ENCODE measurements at regions not wholly inside any gene's neighbourhood (a gene's known extent, or its start where the extent isn't known, plus 50 kb on each side); places are given as distances from the start of the nearest gene placed in this dataset.

- no peak for DNase-seq
- H3K4me1 ChIP-seq = no peaks in the 10 kb centered on the region
- no peak for TF ChIP-seq CTCF (IDR thresholded peaks at IDR 0.05; ENCODE audit: low read depth, low read length)
- H3K27me3 ChIP-seq = no peaks in the 10 kb centered on the region
- no peaks in the 10 kb centered on the region for H3K9me3 ChIP-seq
- no peaks in the 10 kb centered on the region for H3K36me3 ChIP-seq
- no peak overlapping the region for H3K4me3 ChIP-seq (ENCODE audit: low read depth, low read length)
These were observed 309.7 kb upstream of the MTNR1B start for GRCh38 chr11:92659793-92660192.

GRCh38 chr11:92662601-92663360 lies 306.7 kb upstream of the MTNR1B start:
- no peaks in the 10 kb centered on the region for H3K36me3 ChIP-seq
- TF ChIP-seq CTCF (IDR thresholded peaks at IDR 0.05; ENCODE audit: low read depth, low read length) = no peak
- DNase-seq = no peak
- H3K4me3 ChIP-seq (ENCODE audit: low read depth, low read length) = no peak overlapping the region
- no peaks in the 10 kb centered on the region for H3K4me1 ChIP-seq
- H3K9me3 ChIP-seq = no peaks in the 10 kb centered on the region
- H3K27me3 ChIP-seq = no peaks in the 10 kb centered on the region

GRCh38 chr11:92663539-92663938 lies 305.9 kb upstream of the MTNR1B start:
- H3K27me3 ChIP-seq = no peaks in the 10 kb centered on the region
- no peak for TF ChIP-seq CTCF (IDR thresholded peaks at IDR 0.05; ENCODE audit: low read depth, low read length)
- DNase-seq = no peak

GRCh38 chr11:92667486-92668152 lies 301.8 kb upstream of the MTNR1B start:
- Histone ChIP-seq H3K4me1 (peaks cover 7% of the 10 kb centered on the region; the same call in 1 of the 2 replicates), H3K4me3 (ENCODE audit: low read depth, low read length) (no peak overlapping the region), H3K36me3 (no peaks in the 10 kb centered on the region), H3K9me3 (no peaks in the 10 kb centered on the region), H3K27me3 (no peaks in the 10 kb centered on the region)
- no peak for TF ChIP-seq CTCF (IDR thresholded peaks at IDR 0.05; ENCODE audit: low read depth, low read length)
- no peak for DNase-seq

More at GRCh38 chr11:92663539-92663938, 305.9 kb upstream of the MTNR1B start:
- H3K4me3 ChIP-seq (ENCODE audit: low read depth, low read length) = no peak overlapping the region
- no peaks in the 10 kb centered on the region for H3K4me1 ChIP-seq
- H3K36me3 ChIP-seq = no peaks in the 10 kb centered on the region
- H3K9me3 ChIP-seq = no peaks in the 10 kb centered on the region

- DNase-seq = no peak
- TF ChIP-seq CTCF (IDR thresholded peaks at IDR 0.05; ENCODE audit: low read depth, low read length) = no peak
- Histone ChIP-seq H3K4me3 (ENCODE audit: low read depth, low read length) (no peak overlapping the region), H3K27me3 (no peaks in the 10 kb centered on the region), H3K4me1 (peaks cover 7% of the 10 kb centered on the region; the same call in 1 of the 2 replicates), H3K9me3 (no peaks in the 10 kb centered on the region), H3K36me3 (no peaks in the 10 kb centered on the region)
These were observed 299.1 kb upstream of the MTNR1B start for GRCh38 chr11:92670308-92670890.
